ENCODE measurements at regions not wholly inside any gene's neighbourhood (a gene's known extent, or its start where the extent isn't known, plus 50 kb on each side); places are given as distances from the start of the nearest gene placed in this dataset.

GRCh38 chr5:124973661-124974060 lies 227.2 kb upstream of the ZNF608 start:
- Mint-ChIP-seq H3K27me3 (ENCODE audit: insufficient read depth) (no peaks in the 10 kb centered on the region), H3K27ac (no peak overlapping the region), H3K4me3 (no peak overlapping the region), H3K36me3 (ENCODE audit: low read depth) (peaks cover 26% of the 10 kb centered on the region), H3K9me3 (peaks cover 28% of the 10 kb centered on the region), H3K4me1 (peaks cover 1% of the 10 kb centered on the region)
- H3K36me3 ChIP-seq (ENCODE audit: control insufficient read depth, insufficient read depth, low read length) = no peaks in the 10 kb centered on the region
- WGBS, 2 experiments (ENCODE audit: insufficient coverage in 1 of 2, insufficient read length in 1 of 2) = 83 to 91% methylated on average over 3 to 5 of the region's 6 CpGs
- no peak overlapping the region for H3K27ac ChIP-seq (ENCODE audit: low read depth, low read length)
- DNase-seq = no peak
- peaks cover 18% of the 10 kb centered on the region for H3K9me3 ChIP-seq (ENCODE audit: control insufficient read depth, low read length)
- TF ChIP-seq CTCF (conservative IDR thresholded peaks at IDR 0.05) = no peak
- no peaks in the 10 kb centered on the region for H3K27me3 ChIP-seq (ENCODE audit: control insufficient read depth, insufficient read depth, low read length, poor library complexity, severe bottlenecking)
- H3K4me1 ChIP-seq (ENCODE audit: control insufficient read depth, insufficient read depth, low read length) = peaks cover 8% of the 10 kb centered on the region
- H3K4me3 ChIP-seq (ENCODE audit: low read length) = no peak overlapping the region
- H3K9ac ChIP-seq (ENCODE audit: extremely low read depth, low read length, poor library complexity, severe bottlenecking) = no peak overlapping the region

DNA sequence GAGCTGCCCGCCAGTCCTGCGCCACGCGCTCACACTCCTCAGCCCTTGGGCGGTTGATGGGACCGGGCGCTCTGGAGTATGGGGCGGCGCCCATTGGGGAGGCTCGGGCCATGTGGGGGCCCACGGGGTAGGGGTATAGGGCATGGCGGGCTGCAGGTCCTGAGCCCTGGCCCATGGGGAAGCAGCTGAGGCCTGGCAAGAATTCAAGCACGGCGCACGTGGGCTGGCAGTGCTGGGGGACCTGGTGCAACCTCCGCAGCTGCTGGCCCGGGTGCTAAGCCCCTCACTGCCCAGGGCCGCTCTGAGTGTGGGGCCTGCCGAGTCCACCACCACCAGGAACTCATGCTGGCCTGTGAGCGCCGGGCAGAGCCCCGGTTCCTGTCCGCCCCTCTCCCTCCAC lies 229.6 kb upstream of the ZNF608 start:
- TF ChIP-seq CTCF (conservative IDR thresholded peaks at IDR 0.05) = no peak
- WGBS, 2 experiments (ENCODE audit: insufficient coverage in 1 of 2, insufficient read length in 1 of 2) = 96 to 97% methylated on average over 5 to 23 of the region's 23 CpGs
- Mint-ChIP-seq H3K27ac (no peak overlapping the region), H3K4me3 (no peak overlapping the region), H3K9me3 (peaks cover 28% of the 10 kb centered on the region), H3K36me3 (ENCODE audit: low read depth) (peaks cover 26% of the 10 kb centered on the region), H3K4me1 (peaks cover 25% of the 10 kb centered on the region), H3K27me3 (ENCODE audit: insufficient read depth) (no peaks in the 10 kb centered on the region)
- Histone ChIP-seq H3K4me1 (ENCODE audit: control insufficient read depth, insufficient read depth, low read length) (peaks cover 8% of the 10 kb centered on the region), H3K9ac (ENCODE audit: extremely low read depth, low read length, poor library complexity, severe bottlenecking) (no peak overlapping the region), H3K27me3 (ENCODE audit: control insufficient read depth, insufficient read depth, low read length, poor library complexity, severe bottlenecking) (no peaks in the 10 kb centered on the region), H3K36me3 (ENCODE audit: control insufficient read depth, insufficient read depth, low read length) (no peaks in the 10 kb centered on the region), H3K27ac (ENCODE audit: low read depth, low read length) (no peak overlapping the region), H3K9me3 (ENCODE audit: control insufficient read depth, low read length) (peaks cover 18% of the 10 kb centered on the region), H3K4me3 (ENCODE audit: low read length) (no peak overlapping the region)
- no peak for DNase-seq

- H3K9me3 ChIP-seq (ENCODE audit: control insufficient read depth, low read length) = peaks cover 33% of the 10 kb centered on the region
- H3K27ac ChIP-seq (ENCODE audit: low read depth, low read length) = peak overlapping the region; percentile 91
- TF ChIP-seq CTCF (conservative IDR thresholded peaks at IDR 0.05) = no peak
- Mint-ChIP-seq H3K4me1 (peaks cover 37% of the 10 kb centered on the region), H3K36me3 (ENCODE audit: low read depth) (peaks cover 39% of the 10 kb centered on the region), H3K27ac (peak overlapping the region; percentile 83), H3K27me3 (ENCODE audit: insufficient read depth) (no peaks in the 10 kb centered on the region), H3K4me3 (peak overlapping the region; percentile 12), H3K9me3 (peaks cover 56% of the 10 kb centered on the region)
- no peaks in the 10 kb centered on the region for H3K27me3 ChIP-seq (ENCODE audit: control insufficient read depth, insufficient read depth, low read length, poor library complexity, severe bottlenecking)
- DNase-seq = peak; percentile 72
- no peak overlapping the region for H3K9ac ChIP-seq (ENCODE audit: extremely low read depth, low read length, poor library complexity, severe bottlenecking)
- no peak overlapping the region for H3K4me3 ChIP-seq (ENCODE audit: low read length)
- no peaks in the 10 kb centered on the region for H3K36me3 ChIP-seq (ENCODE audit: control insufficient read depth, insufficient read depth, low read length)
- peaks cover 5% of the 10 kb centered on the region for H3K4me1 ChIP-seq (ENCODE audit: control insufficient read depth, insufficient read depth, low read length)
- WGBS, 2 experiments (ENCODE audit: insufficient coverage in 1 of 2, insufficient read length in 1 of 2) = 15 to 40% methylated on average over 1 to 2 of the region's 2 CpGs
Measured at GRCh38 chr5:124979251-124979650, 232.8 kb upstream of the ZNF608 start.
